SK-N-DZ (cell line): ENCODE measurements at regions not wholly inside any gene's neighbourhood (a gene's known extent, or its start where the extent isn't known, plus 50 kb on each side); places are given as distances from the start of the nearest gene placed in this dataset.

Source experiments
- DNase-seq: peaks from one replicate; pipeline ENCODE4 v3.0.0-alpha.2; 2015; ENCODE audit warnings: low spot score

DNA sequence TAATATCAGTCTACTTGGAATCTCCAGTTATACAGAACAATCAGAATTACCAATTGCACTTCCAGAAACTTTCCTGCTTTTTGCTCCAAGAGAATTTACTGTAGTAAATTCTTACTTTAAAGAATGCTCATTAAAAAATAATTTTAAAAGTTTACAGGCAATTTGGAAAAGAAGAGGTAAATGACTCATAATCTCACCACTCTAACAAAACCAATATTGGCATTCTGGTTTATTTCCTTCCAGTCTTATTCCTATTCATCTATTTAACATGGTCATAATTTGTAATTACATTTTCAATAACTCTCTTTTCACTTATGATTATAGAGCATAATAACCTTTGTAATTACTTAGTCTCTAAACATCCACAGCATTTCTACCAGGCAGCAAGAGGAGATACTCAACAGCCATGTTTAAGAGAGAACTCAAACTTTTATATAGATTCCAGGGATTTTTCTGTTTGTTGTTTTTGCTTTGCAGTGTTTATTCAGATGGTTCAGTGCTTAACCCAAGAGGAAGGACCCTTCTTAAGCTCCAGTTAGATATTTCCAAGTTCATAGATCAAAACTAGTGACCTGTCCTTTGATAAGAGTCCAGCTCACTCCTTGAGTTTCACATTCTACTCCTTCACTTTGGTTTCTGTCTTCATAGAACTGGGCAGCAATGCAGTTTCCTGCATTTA lies 464.7 kb downstream of the TXNL1 start:
- DNase-seq = no peak

DNA sequence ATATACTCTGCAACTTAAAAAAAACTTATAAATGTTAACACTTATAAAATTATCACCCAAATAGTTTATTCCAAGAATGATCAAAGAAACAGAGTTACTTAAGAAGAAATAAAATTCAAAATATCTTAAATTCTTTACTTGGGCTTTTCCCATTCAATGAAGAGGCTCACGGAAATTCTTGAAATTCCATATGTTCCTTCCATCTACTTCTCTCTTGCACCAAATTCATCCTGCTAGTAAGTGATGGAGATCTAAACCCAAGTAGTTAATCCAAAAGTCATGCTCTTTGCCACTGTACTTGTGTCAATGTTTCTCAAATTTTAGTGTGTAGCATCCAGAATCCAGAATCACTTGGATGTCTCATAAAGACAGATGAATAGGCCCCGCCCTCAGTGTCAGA lies 465.9 kb downstream of the TXNL1 start:
- no peak for DNase-seq

DNA sequence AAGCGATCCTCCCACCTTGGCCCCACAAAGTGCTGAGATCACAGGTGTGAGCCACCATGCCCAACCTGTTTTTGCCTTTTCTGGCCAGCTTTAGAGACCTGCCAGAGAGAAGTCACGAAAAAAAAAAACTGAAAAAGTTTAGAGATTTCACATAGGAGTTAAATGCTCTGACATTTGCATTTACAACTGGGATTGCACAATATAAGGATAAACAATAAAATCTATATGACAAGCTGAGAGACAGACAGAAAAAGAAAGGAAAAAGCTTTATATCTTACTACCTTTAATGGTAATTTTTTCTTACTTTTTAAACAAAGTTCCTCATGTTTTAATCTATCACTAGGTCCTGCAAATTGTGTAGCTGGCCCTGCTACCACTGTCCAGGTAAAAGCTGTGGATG lies 466.5 kb downstream of the TXNL1 start:
- no peak for DNase-seq

DNA sequence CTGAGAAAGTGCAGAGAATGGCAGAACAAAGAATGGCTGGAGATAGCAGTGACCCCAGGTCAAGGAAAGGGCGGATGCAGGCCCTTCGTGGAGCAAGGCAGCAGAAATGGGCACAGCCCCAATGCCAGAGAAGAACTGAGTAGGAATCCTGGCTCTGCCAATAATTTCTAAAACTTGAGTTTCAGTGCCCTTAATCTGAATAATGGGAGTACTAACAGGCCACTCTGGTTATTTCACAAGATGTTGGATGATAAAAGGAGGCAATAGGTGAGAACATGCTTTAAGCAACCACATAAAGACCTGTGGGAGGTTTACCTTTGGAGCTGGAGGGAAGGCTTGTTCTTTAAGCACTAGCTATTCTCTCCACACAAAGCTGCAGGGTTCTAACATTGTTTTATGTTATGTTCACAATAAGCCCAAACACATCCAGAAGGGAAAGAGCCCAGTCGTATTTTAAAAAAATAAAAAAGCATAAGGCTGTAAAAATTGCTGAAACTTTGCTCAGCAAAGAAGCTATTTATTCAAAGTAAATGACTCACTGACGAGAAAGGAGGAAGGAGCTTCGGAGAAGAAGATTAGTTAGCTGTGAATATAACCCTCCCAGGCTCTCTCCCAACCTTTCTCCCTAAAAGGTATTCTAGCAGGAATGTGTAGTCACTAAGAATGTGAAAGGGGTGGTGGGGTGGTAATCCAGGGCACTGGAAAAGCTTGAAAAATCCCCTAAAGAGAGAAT lies 470.2 kb downstream of the TXNL1 start:
- no peak for DNase-seq

DNA sequence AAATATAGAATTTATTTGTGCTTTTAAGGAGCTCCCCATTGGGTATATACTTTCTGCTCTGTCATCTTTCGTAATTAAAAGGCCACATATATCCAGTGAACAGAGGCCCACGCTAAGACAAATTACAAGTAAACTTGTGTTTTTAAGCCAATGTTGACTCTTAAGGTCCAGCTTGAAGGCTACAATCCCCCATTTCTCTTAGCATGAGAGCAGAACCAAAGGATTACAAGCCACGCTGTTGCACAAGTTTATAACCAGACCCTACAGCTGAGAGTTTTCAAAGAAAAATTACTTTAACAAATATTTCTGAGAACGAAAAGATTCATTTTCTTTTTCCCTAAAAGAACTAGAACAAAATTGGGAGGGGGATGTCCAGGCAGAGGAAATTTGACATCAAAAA lies 471.0 kb downstream of the TXNL1 start:
- DNase-seq = no peak

DNA sequence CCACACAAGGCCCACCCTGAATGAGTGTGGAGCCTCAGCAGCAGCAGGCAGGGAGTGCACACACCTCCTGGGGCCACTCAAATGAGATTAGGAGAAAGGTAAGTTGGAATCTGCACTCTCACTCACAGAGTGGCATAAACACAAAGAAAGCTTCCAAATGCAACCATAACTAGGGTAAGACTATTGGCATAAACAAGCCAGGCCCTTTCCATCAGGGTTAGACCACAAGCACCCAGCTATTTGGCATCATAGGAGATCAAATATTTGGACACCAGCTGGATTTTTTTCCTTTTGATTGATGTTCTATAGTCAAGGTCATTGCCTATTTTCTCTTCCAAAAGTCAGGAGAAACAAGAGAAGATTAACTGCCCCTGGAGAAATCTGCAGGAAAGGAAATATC lies 471.5 kb downstream of the TXNL1 start:
- DNase-seq = no peak

DNA sequence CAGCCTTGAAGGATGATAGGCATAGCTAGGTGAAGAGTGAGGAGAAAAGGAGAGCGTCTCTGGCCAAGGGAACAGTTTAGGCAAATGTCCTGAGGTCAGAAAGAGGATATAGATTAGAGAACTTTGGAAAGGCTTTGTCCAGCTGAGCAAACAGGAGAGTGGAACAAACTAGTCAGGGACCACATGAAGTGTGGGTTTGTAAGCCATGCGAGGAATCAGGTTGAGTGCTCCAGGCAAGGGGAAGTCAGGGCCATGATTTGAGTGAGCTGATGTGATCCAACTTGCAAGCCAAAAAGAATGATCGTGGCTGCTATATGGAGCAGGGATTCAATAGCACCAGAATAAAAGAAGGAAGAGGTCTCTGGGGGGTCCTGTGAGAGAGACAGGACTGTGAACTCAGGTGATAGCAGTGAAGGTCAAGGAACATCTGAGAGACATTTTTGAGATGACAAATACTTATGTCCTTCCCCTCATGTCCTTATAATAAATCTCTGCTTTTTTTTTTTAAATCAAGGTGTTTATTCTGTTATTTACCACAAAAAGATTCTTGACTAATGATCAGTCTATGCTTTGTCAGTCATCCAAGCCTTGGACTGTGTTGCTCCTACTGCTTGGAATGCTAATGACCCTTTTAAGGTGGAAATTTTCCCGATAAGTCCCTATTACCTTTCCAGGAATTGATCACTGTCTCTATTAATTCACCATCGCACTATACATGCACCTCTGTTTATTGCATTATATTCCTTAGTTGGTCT lies 472.6 kb downstream of the TXNL1 start:
- DNase-seq = no peak

DNA sequence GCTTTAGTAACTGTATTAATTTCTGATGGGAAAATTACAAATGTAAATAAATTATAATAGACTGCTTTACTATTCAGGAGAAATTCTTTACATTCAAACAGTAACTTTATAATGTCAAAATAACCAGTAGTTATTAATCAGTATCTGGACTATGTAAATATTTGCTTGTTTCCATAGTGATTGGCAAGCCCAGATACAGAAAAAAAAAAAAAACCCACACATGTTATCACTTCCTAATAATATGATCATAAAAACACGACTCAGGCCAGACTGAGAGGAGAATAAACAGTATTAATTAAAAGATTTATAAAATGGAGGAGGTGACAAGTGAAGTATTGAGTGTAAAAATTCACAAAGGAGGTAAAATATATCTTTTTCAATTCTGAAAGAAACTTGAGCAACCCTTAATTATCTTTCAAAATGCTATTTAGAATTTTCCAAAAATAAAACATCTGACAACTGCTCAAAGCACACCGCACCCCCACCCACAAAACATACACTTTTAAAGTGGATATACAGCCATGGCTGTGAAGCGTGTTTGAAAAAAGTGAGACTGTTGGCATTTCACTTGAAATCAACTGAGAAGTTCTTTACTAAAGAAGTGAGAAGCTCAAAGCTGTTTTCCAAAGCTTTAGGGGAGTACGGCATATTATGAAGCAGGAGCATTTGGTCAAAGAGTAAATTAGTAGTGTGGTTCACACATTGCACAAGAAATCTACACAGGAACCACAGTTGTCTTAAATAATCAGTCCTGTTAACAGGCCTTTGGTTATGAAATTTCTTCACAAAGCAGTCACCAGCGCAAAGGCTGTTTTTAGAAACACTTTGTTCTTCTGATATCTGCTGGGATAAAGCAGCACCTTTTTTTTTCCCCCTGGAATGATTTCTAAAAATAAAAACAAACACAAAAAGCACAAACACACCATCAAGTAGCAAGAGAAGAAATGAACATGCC lies 475.8 kb downstream of the TXNL1 start:
- no peak for DNase-seq

DNA sequence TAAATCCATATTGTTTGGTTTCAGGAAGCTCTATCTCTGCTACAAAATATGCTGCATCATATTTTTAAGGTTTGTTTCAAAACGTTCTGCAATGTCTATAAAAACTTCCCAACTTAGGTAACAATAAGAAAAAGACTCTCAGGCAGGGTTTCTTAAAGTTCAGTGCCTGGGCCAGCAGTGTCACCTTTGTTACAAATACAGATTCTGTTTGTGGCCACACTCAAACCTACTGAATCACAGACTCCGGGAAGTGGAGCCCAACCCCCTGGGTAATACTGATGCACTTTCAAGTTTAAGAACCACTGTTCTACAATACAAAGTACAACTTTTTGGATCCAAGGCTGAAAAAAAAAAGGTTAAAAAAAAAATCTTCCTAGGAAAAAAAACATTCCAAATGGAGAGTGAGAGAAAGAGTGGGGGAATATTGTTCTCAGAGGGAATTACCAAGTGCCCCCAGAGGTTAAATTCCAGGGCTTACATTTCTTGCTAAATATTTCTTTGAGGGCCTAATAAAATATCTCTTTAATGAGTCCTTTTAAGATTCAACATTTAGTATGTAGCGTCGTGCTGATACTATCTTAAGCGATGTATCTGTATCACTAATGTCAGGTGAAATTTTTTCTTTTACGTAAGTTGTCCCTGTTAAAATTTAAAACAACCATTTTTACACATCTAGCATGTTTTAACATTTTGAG lies 476.7 kb downstream of the TXNL1 start:
- no peak for DNase-seq

DNA sequence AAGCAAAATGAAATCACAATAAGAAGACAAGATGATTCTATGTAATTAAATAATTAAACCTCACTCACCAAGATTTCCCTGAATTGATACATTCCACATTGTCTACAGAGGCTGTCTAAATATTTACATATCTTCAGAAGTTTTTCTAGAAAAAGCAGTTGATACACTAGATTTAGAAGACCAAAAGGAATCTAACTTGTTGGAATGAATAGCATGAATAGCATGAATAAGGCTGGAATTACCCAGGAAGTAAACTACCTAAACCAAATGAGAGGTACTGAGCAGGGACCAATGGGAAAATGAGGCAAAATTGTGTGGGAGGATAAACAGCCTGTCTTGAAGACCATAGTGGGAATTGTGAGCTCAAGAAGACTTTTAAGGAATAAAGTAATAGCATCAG lies 479.7 kb downstream of the TXNL1 start:
- DNase-seq = no peak

DNA sequence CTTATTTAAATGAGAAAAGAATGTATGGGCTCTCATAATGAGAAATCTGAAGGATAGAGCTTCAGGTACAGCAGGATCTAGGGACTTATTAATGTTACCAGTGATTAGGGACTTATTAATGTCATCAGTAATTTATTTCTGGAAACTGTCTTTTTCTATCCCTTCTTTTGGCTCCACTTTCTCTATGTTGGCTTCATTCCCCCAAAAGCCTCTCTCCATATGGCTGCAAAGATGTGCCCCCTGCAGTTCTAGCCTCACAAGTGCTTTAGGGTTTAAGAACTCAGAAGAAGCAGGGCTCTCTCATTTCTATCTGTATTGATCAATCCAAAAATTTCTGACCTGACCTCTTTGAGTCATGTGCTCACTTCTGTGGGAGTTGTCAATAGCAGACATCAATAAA lies 480.9 kb downstream of the TXNL1 start:
- no peak for DNase-seq

DNA sequence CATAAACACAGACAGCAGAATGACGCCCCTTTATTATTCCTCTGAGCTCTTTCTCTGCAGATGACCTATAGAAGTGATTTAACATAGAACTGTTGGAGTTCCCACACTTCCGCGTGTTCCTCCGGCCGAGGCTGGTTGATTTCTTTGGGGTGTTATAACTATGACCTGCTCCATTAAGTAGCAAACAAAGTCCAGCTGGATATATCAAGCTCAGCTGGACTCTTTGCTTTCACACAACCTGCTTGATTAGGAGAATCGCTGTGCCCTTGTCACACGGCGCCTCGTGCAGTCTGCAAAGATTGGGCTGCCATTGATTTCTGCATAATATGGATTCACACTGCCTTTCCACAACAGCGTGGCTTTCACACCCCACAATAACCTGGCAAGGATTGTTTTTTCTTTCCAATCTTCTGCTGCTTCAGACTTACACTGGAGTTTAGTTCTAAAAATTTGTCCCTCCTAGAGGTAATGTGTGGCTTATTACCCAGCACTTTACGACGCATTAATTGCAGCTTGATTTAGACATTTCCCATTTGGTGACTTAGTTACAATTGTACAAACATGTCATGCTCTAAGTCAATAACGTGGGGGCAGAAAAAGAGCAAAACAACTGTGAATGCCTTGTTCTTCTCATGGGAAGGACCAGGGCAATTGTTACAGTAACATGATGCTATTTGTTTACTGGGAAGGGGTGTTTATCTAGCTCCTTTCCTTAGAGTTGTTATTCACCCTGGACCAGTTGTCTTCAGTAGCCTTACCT lies 485.7 kb downstream of the TXNL1 start:
- DNase-seq = no peak

DNA sequence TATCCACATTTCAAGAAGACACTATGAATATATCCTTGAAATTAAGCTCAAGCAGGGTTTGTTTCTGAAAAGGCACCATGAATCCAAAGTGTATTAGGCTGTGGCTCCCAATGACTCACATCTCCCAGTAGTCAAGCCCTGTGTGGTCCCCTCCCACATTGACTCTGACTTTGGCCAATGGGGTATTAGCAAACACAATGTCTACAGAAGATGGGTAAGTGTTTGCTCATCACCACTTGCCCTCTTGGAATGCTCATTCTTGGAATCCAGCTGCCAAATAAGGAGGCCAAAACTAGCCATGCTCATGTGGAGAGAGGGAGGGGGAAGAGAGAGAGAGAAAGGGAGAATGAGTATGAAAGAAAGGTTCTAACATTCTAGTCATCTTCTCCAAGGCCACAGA lies 490.0 kb downstream of the TXNL1 start:
- no peak for DNase-seq

DNA sequence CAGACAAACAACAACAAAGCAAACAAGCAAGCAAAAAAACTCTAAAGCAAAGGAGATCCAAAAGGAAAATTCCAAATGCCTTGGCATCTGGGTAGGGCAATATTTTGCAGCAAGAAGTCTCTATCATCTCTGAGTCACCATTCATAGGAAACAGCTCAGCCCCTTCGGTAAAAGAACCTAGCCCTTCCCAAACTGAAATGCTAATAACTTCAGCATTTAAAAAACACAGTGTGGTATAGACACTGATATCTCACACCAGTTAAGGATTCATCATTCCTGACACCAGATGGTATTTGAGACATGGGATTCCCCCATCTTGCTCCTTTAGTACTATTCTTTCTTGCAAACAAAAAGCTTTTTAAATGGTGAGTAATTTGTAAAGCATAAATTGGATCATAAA lies 491.8 kb downstream of the TXNL1 start:
- no peak for DNase-seq

DNA sequence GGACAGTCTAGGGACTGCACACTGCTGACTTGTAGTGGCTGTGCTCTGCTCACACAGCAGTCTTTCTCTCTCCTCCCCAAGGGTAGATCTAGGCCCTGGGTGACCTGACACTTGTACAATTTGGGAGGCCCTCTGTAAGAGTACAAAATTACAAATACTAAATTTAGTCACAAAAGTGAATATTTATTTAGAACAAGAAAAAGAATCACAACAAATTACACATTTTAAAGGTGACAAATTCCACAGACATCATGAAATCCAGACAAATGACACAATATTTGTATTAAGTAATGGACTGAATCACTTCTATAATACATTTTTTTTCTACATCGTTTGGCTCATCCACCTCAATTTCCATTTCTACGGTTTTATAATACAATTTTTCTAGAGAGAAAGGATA lies 496.4 kb downstream of the TXNL1 start:
- no peak for DNase-seq

DNA sequence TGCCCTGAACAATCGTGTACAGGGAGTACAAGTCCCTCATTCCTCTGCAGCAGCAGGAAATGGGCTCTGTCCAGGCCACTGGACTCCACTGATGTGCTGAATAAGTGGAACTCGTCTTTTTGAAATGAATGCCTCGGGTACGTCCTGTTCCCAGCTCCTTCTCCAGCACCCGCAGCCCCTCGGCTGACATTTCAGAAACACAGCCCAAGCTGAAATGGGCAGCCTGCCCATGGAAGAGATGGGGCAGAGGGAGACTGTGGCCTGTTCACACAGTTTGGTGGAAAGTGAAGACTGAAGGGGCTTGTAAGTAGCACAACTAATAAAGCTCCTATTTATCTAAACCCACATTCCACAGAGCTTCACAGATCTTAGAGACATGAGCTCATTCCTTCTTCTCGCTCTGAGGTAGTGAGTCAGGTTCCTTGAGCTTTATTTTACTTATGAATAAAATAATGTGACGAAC lies 498.6 kb downstream of the TXNL1 start:
- DNase-seq = no peak

DNA sequence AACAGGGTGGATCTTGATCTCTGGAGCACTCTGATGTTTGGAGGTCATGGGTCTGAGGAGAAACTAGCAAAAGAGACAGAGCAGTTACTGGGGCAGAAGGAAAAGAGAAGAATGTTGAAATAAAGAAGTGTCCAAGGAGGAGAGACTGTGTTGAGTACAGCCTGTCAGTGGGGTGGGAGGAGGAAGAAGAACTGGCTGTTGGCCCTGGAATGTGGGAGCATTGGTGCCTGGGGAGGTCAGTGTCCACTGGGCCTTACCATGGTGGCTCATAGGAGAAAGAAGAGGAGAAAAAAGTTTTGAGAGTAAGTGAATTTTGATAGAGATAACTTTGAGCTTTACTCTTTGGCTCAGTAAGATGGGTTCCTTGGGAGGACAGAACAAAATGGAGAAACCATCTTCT lies 499.0 kb downstream of the TXNL1 start:
- no peak for DNase-seq

DNA sequence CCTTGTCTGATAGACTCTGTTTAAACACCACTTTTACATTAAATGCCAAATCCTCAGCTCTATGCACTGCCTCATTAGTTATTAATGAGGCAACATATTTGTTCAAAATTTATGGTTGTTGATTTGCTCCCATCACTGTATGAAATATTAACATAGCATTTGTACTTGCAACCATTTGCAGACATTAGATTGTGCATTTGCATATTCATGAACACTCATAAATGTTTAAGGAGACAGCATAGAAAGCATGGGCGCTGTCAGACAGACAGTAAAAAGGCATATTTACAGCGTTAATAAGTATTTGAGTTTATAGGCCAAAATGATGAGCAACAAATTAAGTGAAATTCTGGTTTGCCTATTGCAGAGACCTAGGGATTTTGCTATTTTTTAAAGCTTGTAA lies 502.3 kb downstream of the TXNL1 start:
- DNase-seq = no peak

DNA sequence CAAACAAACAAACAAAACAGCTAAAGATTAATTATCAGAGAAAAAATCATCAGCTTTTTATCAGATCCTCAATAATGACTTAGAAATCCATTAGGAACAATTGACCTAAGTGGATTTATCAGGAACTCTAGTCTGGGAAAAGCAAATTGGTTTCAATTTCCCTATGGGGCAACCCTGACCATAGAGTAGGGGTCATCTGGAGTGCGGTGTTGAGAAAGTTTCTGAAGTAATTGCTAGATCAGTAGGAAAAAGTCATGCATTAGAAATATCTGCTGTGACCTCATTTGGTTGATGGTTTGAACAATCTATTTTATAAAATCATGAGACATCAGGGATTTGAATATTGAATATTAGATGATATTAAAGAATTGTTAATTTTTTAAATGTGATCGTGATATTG lies 507.9 kb downstream of the TXNL1 start:
- DNase-seq = no peak

DNA sequence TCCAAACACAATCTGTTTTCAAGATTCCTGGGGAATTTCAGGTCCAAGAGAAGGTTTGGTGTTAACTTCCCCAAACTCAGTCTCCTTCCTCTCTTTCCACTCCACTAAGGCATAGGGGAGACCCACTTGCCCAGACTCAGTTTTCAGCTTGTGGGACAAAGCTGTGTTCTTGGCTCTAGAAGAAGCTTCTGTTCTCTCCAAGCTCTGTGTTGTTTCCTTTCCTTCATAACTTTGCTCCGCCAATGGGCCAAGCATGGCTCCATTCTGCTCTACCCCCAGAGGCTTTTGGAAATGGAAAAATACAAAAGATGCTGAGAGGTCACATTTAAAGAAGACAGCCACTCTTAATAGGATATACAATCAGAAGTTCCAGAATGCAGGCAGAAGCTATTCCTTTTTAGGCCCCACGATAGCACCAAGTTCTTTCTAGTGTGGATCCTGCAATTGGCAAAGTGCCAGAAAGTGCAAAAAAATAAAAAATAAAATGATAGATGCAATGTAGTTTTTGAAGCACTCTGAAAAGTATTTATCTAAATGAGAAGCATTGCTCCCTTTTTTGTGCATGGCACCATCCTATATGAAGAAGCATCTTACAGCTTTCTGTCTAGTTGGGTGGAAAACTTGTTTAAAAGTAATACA lies 510.1 kb downstream of the TXNL1 start:
- no peak for DNase-seq
